OCI-M1 (cell line): ENCODE measurements at regions not wholly inside any gene's neighbourhood (a gene's known extent, or its start where the extent isn't known, plus 50 kb on each side); places are given as distances from the start of the nearest gene placed in this dataset.

Source experiments
- DNase-seq: peaks from one replicate; lab custom pipeline; 2025; lab: John Stamatoyannopoulos, UW

- DNase-seq: no peak
These were observed 549.4 kb upstream of the ATP2B1 start for GRCh38 chr12:90257927-90258624.

GRCh38 chr12:90254796-90255195, 546.2 kb upstream of the ATP2B1 start:
- no peak for DNase-seq

- DNase-seq: peak; percentile 21
These were observed 545.1 kb upstream of the ATP2B1 start for GRCh38 chr12:90253674-90254181.

- no peak for DNase-seq
These were observed 544.5 kb upstream of the ATP2B1 start for GRCh38 chr12:90253136-90253535.

GRCh38 chr12:90250766-90251165, 542.1 kb upstream of the ATP2B1 start:
- DNase-seq: no peak

- DNase-seq: no peak
These were observed 541.4 kb upstream of the ATP2B1 start for GRCh38 chr12:90250042-90250441.

GRCh38 chr12:90246688-90247087, 538.0 kb upstream of the ATP2B1 start:
- no peak for DNase-seq

GRCh38 chr12:90245391-90245790, 536.8 kb upstream of the ATP2B1 start:
- no peak for DNase-seq

GRCh38 chr12:90244232-90244631, 535.6 kb upstream of the ATP2B1 start:
- DNase-seq: no peak

GRCh38 chr12:90243211-90243610, 534.6 kb upstream of the ATP2B1 start:
- DNase-seq: no peak

- DNase-seq: no peak
These were observed 531.2 kb upstream of the ATP2B1 start for GRCh38 chr12:90239732-90240260.

GRCh38 chr12:90238663-90239271, 530.1 kb upstream of the ATP2B1 start:
- DNase-seq: no peak

GRCh38 chr12:90237841-90238240, 529.2 kb upstream of the ATP2B1 start:
- DNase-seq: no peak

- no peak for DNase-seq
These were observed 527.0 kb upstream of the ATP2B1 start for GRCh38 chr12:90235642-90236041.

- DNase-seq: no peak
These were observed 525.8 kb upstream of the ATP2B1 start for GRCh38 chr12:90234472-90234871.

- DNase-seq: no peak
These were observed 524.8 kb upstream of the ATP2B1 start for GRCh38 chr12:90233168-90234100.

- DNase-seq: no peak
These were observed 521.0 kb upstream of the ATP2B1 start for GRCh38 chr12:90229407-90230170.

GRCh38 chr12:90226211-90226610, 517.6 kb upstream of the ATP2B1 start:
- DNase-seq: no peak

- peak; percentile 60 for DNase-seq
These were observed 508.2 kb upstream of the ATP2B1 start for GRCh38 chr12:90216815-90217214.

- DNase-seq: no peak
These were observed 507.4 kb upstream of the ATP2B1 start for GRCh38 chr12:90216020-90216552.

- DNase-seq: no peak
These were observed 502.4 kb upstream of the ATP2B1 start for GRCh38 chr12:90211017-90211416.
